ENCODE measurements at regions not wholly inside any gene's neighbourhood (a gene's known extent, or its start where the extent isn't known, plus 50 kb on each side); places are given as distances from the start of the nearest gene placed in this dataset.

DNA sequence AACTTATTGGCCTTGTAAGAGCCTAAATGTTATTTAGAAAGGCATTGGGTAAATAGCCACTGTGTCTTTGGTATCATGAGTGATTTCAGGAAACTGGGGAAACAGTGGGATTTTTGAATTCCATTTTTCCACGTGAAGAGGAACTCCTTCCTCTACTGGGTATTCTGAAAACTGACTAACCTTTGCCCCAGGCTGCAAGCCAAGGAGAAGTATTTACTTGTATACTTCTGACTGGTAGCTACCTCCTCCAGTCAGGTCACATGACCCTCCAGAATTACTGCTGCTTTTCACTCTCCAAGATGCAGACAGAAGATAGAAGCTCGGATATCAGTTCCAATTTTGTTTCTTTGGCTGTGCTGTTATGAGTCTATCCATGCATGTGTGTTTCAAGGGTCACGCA, 50.9 kb upstream of the MAP3K13 start:
- DNase-seq = no peak
- no peak for ATAC-seq
- WGBS, 2 donors = 60 to 66% methylated on average over 3 of the region's 3 CpGs
- no peak overlapping the region for H3K4me3 ChIP-seq
- intact Hi-C loops (cut with DNase I) = no loop called here
- peaks cover 0 to 24% (median 0%) of the 10 kb centered on the region in 11 donors for H3K9me3 ChIP-seq
- H3K36me3 ChIP-seq = peaks cover 0 to 20% (median 0%) of the 10 kb centered on the region in 9 donors
- TF ChIP-seq, protein P1, sequence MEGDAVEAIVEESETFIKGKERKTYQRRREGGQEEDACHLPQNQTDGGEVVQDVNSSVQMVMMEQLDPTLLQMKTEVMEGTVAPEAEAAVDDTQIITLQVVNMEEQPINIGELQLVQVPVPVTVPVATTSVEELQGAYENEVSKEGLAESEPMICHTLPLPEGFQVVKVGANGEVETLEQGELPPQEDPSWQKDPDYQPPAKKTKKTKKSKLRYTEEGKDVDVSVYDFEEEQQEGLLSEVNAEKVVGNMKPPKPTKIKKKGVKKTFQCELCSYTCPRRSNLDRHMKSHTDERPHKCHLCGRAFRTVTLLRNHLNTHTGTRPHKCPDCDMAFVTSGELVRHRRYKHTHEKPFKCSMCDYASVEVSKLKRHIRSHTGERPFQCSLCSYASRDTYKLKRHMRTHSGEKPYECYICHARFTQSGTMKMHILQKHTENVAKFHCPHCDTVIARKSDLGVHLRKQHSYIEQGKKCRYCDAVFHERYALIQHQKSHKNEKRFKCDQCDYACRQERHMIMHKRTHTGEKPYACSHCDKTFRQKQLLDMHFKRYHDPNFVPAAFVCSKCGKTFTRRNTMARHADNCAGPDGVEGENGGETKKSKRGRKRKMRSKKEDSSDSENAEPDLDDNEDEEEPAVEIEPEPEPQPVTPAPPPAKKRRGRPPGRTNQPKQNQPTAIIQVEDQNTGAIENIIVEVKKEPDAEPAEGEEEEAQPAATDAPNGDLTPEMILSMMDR (IDR thresholded peaks at IDR 0.05) = no peak
- H3K4me1 ChIP-seq = peaks cover 0 to 9% (median 0%) of the 10 kb centered on the region in 9 donors
- no peaks in the 10 kb centered on the region for H3K27me3 ChIP-seq
- H3K27ac ChIP-seq = no peak overlapping the region
